Stimulated activated naive CD8-positive, alpha-beta T cell treated with anti-CD3 and anti-CD28 coated beads, Interleukin-15, Interleukin-2, amounts not matched to agents 100 ng/mL and 50 ng/mL, for 24 hours (primary cell): ENCODE measurements at regions not wholly inside any gene's neighbourhood (a gene's known extent, or its start where the extent isn't known, plus 50 kb on each side); places are given as distances from the start of the nearest gene placed in this dataset.

ENCODE experiments used
- H3K27ac Mint-ChIP-seq: one replicate; pipeline ENCODE4 v1.8.0; 2021; ENCODE audit warnings: mild to moderate bottlenecking, mixed read lengths
- H3K27me3 Mint-ChIP-seq: one replicate; pipeline ENCODE4 v1.8.0; 2021; ENCODE audit warnings: mixed read lengths
- H3K36me3 Mint-ChIP-seq: one replicate; pipeline ENCODE4 v1.8.0; 2021; ENCODE audit warnings: low read depth, mixed read lengths
- H3K4me1 Mint-ChIP-seq: one replicate; pipeline ENCODE4 v1.8.0; 2021; ENCODE audit warnings: low read depth, mixed read lengths
- H3K4me3 Mint-ChIP-seq: one replicate; pipeline ENCODE4 v1.8.0; 2021; ENCODE audit warnings: mild to moderate bottlenecking, mixed read lengths
- H3K9me3 Mint-ChIP-seq: one replicate; pipeline ENCODE4 v1.8.0; 2021; ENCODE audit warnings: mixed read lengths

GRCh38 chr4:181507180-181507835, 735.9 kb upstream of the TENM3 start:
- Mint-ChIP-seq H3K4me3 (no peak overlapping the region), H3K9me3 (no peaks in the 10 kb centered on the region), H3K27ac (no peak overlapping the region), H3K36me3 (no peaks in the 10 kb centered on the region), H3K27me3 (no peaks in the 10 kb centered on the region), H3K4me1 (no peaks in the 10 kb centered on the region)

DNA sequence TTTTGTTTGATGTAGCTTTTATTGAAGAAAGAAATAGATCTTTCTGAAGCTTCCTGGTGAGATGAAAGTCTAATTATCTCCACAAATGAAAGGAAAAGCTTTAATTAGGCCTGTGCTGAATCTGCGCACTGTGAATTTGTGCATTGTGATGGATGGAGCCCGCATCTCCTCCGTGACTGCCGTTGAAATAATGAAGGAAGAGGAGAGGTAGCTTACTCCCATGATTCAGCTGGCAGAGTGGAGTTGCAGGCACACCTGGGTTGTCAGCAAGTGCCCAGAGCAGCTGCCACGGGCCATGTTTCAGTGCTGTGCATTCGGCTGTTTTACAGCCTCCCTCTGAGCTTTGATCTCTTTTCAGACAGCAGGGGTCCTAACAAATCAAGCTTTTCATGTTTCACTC, 735.3 kb upstream of the TENM3 start:
- Mint-ChIP-seq H3K4me3 (no peak overlapping the region), H3K27me3 (no peaks in the 10 kb centered on the region), H3K4me1 (no peaks in the 10 kb centered on the region), H3K9me3 (no peaks in the 10 kb centered on the region), H3K36me3 (no peaks in the 10 kb centered on the region), H3K27ac (no peak overlapping the region)

DNA sequence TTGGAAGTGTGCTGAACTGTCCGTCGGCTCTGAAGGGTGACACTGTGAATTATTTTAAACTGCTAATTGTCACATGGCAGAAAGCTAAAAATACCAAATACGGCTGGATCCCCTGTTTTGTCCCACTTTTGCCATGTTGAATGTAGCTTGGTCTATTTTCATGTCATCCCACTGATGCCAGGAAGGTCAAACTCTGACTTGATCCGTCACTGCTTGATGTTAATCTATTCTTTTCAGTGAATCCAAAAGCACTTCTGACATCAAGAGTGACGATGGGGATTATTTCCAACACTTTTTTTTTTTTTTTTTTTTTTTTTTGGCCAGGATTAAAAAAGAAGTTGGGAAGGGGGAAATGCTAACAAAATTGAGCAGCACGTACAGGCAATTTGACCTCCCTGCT, 734.6 kb upstream of the TENM3 start:
- H3K9me3 Mint-ChIP-seq = no peaks in the 10 kb centered on the region
- H3K27ac Mint-ChIP-seq = no peak overlapping the region
- no peaks in the 10 kb centered on the region for H3K36me3 Mint-ChIP-seq
- no peaks in the 10 kb centered on the region for H3K27me3 Mint-ChIP-seq
- H3K4me1 Mint-ChIP-seq = no peaks in the 10 kb centered on the region
- H3K4me3 Mint-ChIP-seq = no peak overlapping the region

GRCh38 chr4:181509073-181509472, 734.1 kb upstream of the TENM3 start:
- no peak overlapping the region for H3K27ac Mint-ChIP-seq
- H3K4me1 Mint-ChIP-seq = no peaks in the 10 kb centered on the region
- no peaks in the 10 kb centered on the region for H3K27me3 Mint-ChIP-seq
- no peak overlapping the region for H3K4me3 Mint-ChIP-seq
- H3K9me3 Mint-ChIP-seq = no peaks in the 10 kb centered on the region
- no peaks in the 10 kb centered on the region for H3K36me3 Mint-ChIP-seq

DNA sequence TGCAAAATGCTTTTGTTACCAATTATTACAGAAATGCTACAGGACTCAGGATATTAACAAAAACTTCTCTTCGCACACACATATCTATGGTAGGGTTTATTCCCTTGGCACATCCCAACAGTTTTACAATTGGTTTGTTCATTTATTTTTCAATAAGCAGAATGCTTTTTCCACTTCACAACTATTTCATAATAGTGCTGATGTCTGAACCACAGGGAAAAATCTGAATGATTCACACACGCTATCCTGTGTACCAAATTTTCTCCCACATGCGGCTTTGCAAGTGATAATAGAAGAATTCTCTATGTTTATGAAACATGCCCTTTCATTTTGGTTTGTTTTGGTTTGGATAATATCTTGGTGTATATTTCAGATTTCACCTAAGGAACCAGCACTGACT, 725.7 kb upstream of the TENM3 start:
- Mint-ChIP-seq H3K27me3 (no peaks in the 10 kb centered on the region), H3K27ac (no peak overlapping the region), H3K4me1 (no peaks in the 10 kb centered on the region), H3K4me3 (no peak overlapping the region), H3K36me3 (no peaks in the 10 kb centered on the region), H3K9me3 (no peaks in the 10 kb centered on the region)

- Mint-ChIP-seq H3K27me3 (no peaks in the 10 kb centered on the region), H3K4me3 (no peak overlapping the region), H3K4me1 (no peaks in the 10 kb centered on the region), H3K27ac (no peak overlapping the region), H3K9me3 (no peaks in the 10 kb centered on the region), H3K36me3 (no peaks in the 10 kb centered on the region)
Observed at GRCh38 chr4:181520790-181521189, 722.4 kb upstream of the TENM3 start.

GRCh38 chr4:181523973-181524372, 719.2 kb upstream of the TENM3 start:
- Mint-ChIP-seq H3K27ac (no peak overlapping the region), H3K36me3 (no peaks in the 10 kb centered on the region), H3K4me3 (no peak overlapping the region), H3K4me1 (no peaks in the 10 kb centered on the region), H3K27me3 (no peaks in the 10 kb centered on the region), H3K9me3 (no peaks in the 10 kb centered on the region)

GRCh38 chr4:181524499-181524898, 718.7 kb upstream of the TENM3 start:
- H3K9me3 Mint-ChIP-seq = no peaks in the 10 kb centered on the region
- no peak overlapping the region for H3K4me3 Mint-ChIP-seq
- H3K27ac Mint-ChIP-seq = no peak overlapping the region
- no peaks in the 10 kb centered on the region for H3K27me3 Mint-ChIP-seq
- no peaks in the 10 kb centered on the region for H3K4me1 Mint-ChIP-seq
- no peaks in the 10 kb centered on the region for H3K36me3 Mint-ChIP-seq

DNA sequence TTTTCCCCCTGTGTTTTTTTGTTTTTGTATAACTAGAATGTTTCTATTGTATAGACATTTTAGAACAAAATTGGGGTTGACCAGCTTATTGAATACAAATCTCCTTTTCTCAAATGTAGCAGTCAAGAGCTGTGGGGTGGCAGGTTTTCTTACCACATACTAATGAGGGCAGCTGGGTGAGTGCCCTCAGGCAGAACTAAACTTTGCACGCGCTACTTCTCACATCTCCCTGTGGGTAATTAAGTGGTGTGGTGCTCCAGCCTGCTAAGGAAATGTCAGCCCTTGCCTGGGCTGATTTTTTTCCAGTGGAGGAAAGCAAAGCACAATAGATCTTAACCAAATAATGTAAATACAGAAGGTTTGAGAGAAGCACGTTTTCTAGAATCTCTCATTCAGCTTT, 717.6 kb upstream of the TENM3 start:
- H3K9me3 Mint-ChIP-seq = no peaks in the 10 kb centered on the region
- H3K27me3 Mint-ChIP-seq = no peaks in the 10 kb centered on the region
- no peak overlapping the region for H3K27ac Mint-ChIP-seq
- no peak overlapping the region for H3K4me3 Mint-ChIP-seq
- H3K36me3 Mint-ChIP-seq = no peaks in the 10 kb centered on the region
- H3K4me1 Mint-ChIP-seq = no peaks in the 10 kb centered on the region

DNA sequence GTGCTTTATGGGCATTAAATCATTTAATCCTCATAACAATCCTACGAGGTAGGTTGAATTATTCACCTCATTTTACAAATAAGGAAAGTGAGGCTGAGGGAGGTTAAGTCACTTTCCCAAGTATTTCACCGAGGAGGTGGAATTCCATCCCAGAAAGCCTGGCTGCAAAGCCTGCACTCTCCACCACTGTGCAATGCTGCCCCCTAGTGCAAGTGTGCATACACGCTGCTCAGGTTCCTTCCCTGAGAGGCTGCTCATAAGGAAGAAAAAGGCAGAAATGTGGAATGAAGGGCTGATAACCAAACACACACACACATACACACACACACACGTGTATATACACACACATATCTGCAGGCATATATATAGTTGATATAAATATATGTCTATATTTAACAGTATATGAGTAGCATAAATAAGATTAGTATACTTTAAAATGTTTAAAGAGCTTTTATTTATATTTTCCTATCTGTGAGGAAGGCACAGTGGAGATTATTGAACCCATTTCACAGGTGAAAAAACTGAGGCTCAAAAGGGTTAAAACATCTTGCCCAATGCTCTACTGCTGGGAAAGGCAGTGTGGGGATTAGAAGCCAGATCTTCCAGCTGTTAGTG, 714.5 kb upstream of the TENM3 start:
- Mint-ChIP-seq H3K27ac (no peak overlapping the region), H3K9me3 (peaks cover 6% of the 10 kb centered on the region), H3K27me3 (no peaks in the 10 kb centered on the region), H3K36me3 (no peaks in the 10 kb centered on the region), H3K4me1 (no peaks in the 10 kb centered on the region), H3K4me3 (no peak overlapping the region)

DNA sequence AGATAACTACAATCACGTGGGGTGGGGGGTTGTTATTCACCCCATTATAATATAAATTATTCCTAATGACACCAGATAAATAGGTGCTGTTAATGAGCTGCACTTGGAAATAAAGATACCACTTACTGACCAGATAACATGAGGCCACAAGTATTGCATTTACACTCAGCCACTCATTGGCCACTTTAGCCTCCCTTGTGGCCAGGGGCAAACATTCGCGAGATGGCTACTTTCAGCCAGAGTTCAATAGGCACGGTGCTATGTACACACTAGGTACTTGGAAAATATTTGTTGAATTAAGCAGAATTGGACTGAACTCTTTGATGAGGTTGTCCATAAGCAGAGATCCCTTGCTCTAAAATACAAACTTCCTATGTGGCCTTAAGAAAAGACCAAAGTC, 713.7 kb upstream of the TENM3 start:
- no peaks in the 10 kb centered on the region for H3K36me3 Mint-ChIP-seq
- H3K9me3 Mint-ChIP-seq = peaks cover 6% of the 10 kb centered on the region
- no peaks in the 10 kb centered on the region for H3K4me1 Mint-ChIP-seq
- no peak overlapping the region for H3K4me3 Mint-ChIP-seq
- no peaks in the 10 kb centered on the region for H3K27me3 Mint-ChIP-seq
- H3K27ac Mint-ChIP-seq = no peak overlapping the region

DNA sequence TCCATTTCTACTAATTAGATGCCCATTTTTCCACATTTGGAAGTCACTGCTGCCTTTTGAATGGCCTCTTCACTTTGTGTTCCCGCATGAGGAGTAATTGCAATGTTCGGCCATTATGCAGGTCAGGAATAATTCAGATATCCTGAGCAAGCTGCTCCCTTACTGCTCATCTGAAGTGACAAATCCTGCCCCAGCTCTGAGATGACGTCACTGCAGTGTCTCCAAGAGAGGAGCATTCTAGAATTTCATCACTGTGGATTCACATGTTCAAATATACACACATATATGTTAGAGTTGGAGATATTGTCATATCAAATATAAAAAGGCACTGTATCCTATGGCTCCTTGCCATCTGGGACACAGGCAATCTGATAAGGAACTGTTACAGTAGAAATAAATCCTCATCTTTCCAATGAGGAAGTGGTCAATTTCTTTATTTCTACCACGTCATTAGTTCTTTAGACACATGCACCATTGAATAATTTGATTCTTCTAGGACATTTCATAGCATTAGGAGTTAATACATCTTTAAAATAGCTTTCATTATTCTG, 706.9 kb upstream of the TENM3 start:
- Mint-ChIP-seq H3K27me3 (no peaks in the 10 kb centered on the region), H3K9me3 (peaks cover 10% of the 10 kb centered on the region), H3K4me1 (no peaks in the 10 kb centered on the region), H3K36me3 (no peaks in the 10 kb centered on the region), H3K27ac (no peak overlapping the region), H3K4me3 (no peak overlapping the region)

DNA sequence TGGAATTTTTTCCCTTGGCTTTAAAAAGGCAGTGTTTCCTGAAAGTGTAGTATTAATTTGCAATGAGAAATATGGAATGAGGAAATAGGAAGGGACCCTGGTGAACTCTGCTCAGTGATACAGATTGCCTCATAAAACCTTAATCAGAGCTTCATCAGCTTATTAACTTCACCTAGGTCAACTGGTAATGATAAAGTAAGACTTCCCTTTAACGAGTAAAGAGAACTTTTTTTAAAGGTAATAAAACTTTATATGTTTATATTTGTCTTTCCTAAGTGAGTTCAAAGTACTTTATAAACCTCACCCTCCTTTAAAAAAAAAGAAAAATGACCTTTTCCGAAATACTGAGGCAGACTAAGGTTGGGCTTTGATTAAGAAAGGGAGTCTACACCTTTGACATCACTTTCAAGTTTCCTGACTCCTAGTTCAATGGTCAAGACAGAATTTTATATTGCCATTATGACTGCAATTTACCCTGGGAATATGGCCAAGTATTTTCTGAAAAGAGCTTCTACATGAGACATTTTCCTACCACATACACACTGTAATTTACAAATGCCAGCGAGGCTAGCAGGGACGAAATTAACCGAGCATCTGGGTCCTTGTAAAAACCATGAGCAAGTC, 706.3 kb upstream of the TENM3 start:
- Mint-ChIP-seq H3K27me3 (no peaks in the 10 kb centered on the region), H3K4me1 (no peaks in the 10 kb centered on the region), H3K4me3 (no peak overlapping the region), H3K9me3 (peaks cover 5% of the 10 kb centered on the region), H3K27ac (no peak overlapping the region), H3K36me3 (no peaks in the 10 kb centered on the region)

DNA sequence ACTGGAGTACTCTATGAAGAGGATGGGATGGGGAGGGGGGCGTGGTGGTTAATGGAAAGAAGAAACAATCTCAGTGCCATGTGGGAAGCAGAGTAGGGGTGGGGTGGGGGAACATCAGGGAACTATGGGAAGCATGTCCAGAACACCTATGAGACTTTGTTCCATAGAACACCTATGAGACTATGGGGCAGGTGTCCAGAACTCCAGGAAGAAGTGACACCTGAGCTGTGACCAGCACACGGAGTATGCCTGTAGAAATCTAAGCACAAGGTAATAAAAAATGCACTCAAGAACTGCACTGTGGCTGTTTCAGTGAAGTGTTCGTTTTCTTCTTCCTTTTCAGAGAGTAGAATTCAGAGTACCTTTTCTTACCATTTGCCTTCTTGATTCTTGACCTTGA, 704.8 kb upstream of the TENM3 start:
- H3K36me3 Mint-ChIP-seq = no peaks in the 10 kb centered on the region
- H3K4me1 Mint-ChIP-seq = no peaks in the 10 kb centered on the region
- peaks cover 5% of the 10 kb centered on the region for H3K9me3 Mint-ChIP-seq
- no peak overlapping the region for H3K4me3 Mint-ChIP-seq
- H3K27me3 Mint-ChIP-seq = no peaks in the 10 kb centered on the region
- H3K27ac Mint-ChIP-seq = no peak overlapping the region

DNA sequence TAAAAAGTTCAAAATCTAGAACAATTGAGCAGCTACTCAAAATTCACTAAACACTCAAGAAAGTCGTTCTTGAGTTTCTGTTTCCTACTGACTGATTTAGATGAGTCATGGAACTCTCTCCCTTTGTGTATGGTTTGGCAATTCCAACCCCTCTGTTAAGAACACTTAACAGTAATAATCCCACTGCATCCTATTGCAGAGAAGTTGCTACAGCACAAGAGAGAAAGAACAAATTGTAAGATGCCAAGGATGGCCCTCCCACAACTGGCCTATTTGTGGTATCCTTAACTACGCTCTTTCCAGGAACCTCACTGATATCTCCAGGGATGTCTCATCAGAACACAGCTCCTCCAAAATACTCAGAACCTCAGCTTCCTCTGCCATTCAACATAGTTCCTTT, 701.8 kb upstream of the TENM3 start:
- Mint-ChIP-seq H3K27ac (no peak overlapping the region), H3K4me1 (no peaks in the 10 kb centered on the region), H3K4me3 (no peak overlapping the region), H3K9me3 (peaks cover 5% of the 10 kb centered on the region), H3K27me3 (no peaks in the 10 kb centered on the region), H3K36me3 (no peaks in the 10 kb centered on the region)
